GM13976 (cell line): ENCODE measurements at regions not wholly inside any gene's neighbourhood (a gene's known extent, or its start where the extent isn't known, plus 50 kb on each side); places are given as distances from the start of the nearest gene placed in this dataset.

Experiments used
- DNase-seq: peaks from one replicate; pipeline ENCODE4 v3.0.0; 2012; ENCODE audit warnings: low spot score
- in situ Hi-C: fragments of 300-500 bp; cut with MboI; formaldehyde crosslinking; loops from one replicate; pipeline ENCODE4 v1.12.0; 2022; ENCODE audit warnings: low sequenced_read_pairs, mixed read lengths, inconsistent platforms; ENCODE audit not compliant: unreplicated experiment
- TF ChIP-seq, protein P1 (sequence below): IDR thresholded peaks from 2 replicates; pipeline ENCODE4 v1.5.1; 2012; ENCODE audit warnings: borderline replicate concordance, mild to moderate bottlenecking; ENCODE audit not compliant: insufficient read depth; ENCODE audit errors: extremely low read depth, missing control alignments, control extremely low read depth

GRCh38 chr6:97989451-97989850 lies 706.4 kb upstream of the MMS22L start:
- no peak for DNase-seq
- in situ Hi-C loops = no loop called here

GRCh38 chr6:97995158-97995557 lies 712.1 kb upstream of the MMS22L start:
- TF ChIP-seq, protein P1, sequence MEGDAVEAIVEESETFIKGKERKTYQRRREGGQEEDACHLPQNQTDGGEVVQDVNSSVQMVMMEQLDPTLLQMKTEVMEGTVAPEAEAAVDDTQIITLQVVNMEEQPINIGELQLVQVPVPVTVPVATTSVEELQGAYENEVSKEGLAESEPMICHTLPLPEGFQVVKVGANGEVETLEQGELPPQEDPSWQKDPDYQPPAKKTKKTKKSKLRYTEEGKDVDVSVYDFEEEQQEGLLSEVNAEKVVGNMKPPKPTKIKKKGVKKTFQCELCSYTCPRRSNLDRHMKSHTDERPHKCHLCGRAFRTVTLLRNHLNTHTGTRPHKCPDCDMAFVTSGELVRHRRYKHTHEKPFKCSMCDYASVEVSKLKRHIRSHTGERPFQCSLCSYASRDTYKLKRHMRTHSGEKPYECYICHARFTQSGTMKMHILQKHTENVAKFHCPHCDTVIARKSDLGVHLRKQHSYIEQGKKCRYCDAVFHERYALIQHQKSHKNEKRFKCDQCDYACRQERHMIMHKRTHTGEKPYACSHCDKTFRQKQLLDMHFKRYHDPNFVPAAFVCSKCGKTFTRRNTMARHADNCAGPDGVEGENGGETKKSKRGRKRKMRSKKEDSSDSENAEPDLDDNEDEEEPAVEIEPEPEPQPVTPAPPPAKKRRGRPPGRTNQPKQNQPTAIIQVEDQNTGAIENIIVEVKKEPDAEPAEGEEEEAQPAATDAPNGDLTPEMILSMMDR = no peak
- in situ Hi-C loops = no loop called here
- no peak for DNase-seq

More at GRCh38 chr6:97989451-97989850, 706.4 kb upstream of the MMS22L start:
- TF ChIP-seq, protein P1 = no peak

DNA sequence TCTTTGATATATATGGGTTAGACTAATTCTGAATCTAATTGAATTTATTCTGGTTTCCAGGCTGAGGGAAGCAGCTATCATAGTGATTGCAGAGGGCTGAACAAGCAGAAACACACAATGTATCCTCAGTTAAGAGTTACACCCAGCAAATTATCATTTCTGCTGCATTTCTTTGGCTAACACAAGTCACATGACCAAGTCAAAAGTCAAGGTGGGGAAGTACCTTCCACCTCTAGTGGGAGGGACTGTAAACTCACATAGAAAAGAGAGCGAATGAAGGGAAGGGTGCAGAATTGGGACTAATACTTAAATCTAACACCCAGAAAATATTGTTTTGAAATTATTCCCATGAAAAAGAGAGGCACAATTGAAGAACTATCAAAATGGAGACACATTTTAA lies 719.7 kb upstream of the MMS22L start:
- in situ Hi-C loops = no loop called here
- TF ChIP-seq, protein P1 = no peak
- DNase-seq = no peak

GRCh38 chr6:98014442-98015201 lies 731.6 kb upstream of the MMS22L start:
- TF ChIP-seq, protein P1 = no peak
- no peak for DNase-seq
- in situ Hi-C loops = no loop called here

GRCh38 chr6:98016565-98016964 lies 733.5 kb upstream of the MMS22L start:
- TF ChIP-seq, protein P1 = no peak
- in situ Hi-C loops = no loop called here
- no peak for DNase-seq

- in situ Hi-C loops = no loop called here
These were observed 737.2 kb upstream of the MMS22L start for GRCh38 chr6:98020222-98020621.

More at GRCh38 chr6:98020222-98020621, 737.2 kb upstream of the MMS22L start:
- no peak for DNase-seq
- TF ChIP-seq, protein P1 = no peak
